GM19468 (cell line): ENCODE measurements at regions not wholly inside any gene's neighbourhood (a gene's known extent, or its start where the extent isn't known, plus 50 kb on each side); places are given as distances from the start of the nearest gene placed in this dataset.

ENCODE experiments used
- ATAC-seq: cut with Tn5 transposase; IDR thresholded peaks from one replicate; pipeline ENCODE4 v1.9.1; 2021; ENCODE audit warnings: mild to moderate bottlenecking, moderate library complexity, moderate number of reproducible peaks; ENCODE audit not compliant: unreplicated experiment; ENCODE audit errors: extremely low read depth

- no peak for ATAC-seq
Measured at GRCh38 chr2:459931-460330, 172.0 kb upstream of the ALKAL2 start.

DNA sequence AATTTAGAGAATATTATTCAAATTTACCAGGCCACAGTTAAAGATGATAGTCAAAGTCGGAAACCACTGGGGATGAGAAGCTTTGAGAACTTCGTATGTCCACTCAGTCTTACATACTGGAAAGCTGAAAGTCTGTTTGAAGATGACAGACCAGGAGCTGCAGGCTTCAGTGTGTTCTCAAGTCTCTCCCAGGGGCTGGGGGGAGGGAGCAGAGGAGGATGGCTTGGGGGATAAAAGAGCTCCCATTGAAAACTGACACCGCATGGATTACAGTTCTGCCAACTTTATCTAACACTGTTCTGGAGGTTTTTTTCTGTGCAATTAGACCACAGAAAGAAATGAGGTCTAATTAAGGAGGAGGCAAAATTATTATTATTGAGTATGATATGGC is 170.5 kb upstream of the ALKAL2 start:
- ATAC-seq = no peak

DNA sequence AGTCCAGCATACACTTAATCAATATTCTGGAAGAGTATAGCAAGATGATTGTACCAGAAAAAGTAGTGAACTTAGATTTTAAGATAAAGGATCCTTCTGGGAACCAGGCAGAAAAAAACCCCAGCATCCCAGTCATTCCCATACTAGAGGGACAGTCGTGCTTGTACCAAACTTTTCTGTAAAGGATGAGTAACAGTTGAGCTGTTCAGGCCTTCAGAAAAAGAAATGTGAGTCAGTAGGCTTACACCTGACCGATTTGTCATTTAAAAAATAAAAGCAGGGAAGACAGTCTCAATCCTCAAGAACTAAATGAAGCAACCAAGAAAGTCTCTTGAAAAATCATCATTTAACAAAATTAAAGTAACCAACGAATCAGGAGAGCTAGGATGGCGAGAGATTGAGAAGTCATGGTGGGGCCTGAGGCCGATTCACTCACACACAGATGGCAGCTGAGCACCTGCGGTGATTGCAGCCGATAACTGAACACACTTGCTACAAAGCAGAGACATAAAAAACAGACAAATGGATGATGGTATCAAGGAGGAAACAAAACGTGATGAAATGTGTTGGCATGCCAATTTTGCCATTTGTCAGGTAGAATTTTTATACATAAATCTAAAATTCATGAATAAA is 170.0 kb upstream of the ALKAL2 start:
- ATAC-seq = no peak

GRCh38 chr2:457262-457661 is 169.4 kb upstream of the ALKAL2 start:
- no peak for ATAC-seq

DNA sequence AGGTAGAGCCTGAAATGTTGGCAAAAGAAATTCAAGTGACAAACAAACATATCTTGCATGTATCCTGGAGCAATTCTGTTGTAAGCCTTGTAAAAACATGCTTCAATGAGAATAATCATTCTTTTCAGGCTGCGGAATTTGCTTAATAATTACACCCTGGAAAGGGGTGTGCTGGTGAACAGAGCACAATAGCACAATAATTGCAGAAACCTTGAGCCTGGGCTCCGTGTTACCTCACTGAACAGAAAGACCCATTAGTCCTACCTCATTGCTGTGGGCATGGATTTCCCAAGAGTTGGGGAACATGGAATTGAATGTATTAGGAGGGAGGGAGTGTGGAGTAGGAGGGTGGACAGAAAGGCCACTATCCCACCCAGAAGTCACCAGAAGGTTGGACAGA is 168.0 kb upstream of the ALKAL2 start:
- ATAC-seq = no peak

DNA sequence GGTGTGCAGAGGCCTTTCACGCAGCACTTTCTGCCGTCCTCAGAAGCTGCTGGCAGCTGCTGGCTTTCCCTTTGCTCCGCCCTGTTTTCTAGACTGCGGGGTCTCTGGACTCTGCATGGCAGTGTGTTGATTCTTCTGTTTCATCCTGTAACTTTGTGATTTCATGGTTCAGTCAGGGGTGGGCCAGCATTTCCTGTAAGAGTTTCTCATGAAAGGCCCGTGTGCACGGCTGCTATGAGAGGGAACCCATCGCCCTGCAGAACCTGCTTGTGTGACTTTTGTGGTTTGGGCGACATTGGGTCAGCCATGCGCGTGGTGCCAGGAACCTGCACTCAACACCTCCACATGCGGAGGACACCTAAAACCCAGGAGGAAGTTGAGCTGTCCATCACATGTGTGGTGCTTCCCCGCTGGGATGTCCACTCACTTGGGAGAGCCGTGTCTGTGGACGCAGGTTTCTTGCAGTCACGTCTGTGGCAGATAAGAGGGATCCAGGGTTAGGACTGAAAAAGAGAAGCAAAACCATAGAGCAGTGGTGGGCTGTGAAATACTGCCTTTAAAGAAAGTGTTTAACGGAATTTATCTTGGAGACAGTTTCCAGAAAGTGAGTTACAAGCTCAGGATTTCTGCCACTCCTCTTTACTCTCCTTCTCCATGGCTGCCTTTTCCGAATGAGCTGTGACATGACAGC is 167.3 kb upstream of the ALKAL2 start:
- ATAC-seq = no peak

DNA sequence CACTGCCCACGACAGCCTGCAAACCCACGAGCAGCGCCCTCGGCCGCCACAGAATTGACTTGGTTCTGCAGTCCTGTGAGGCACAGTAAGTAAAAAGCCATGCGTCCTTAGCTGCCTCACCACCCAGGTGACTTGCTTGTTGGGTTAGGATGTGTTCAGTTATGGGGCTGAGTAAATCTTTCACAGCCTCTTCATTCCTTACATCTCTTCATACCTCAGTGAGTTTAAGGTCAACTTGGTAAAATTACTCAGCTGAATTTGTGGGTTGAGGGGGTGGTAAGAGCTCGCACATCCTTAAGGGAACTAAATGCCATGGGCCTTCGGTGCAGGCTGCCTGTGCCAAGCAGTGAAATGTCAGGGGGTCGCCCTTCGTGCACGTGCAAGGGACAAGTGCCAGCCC is 165.2 kb upstream of the ALKAL2 start:
- no peak for ATAC-seq

- ATAC-seq = no peak
Measured at GRCh38 chr2:451495-451894, 163.6 kb upstream of the ALKAL2 start.

- ATAC-seq = no peak
Measured at GRCh38 chr2:449246-450067, 161.6 kb upstream of the ALKAL2 start.

DNA sequence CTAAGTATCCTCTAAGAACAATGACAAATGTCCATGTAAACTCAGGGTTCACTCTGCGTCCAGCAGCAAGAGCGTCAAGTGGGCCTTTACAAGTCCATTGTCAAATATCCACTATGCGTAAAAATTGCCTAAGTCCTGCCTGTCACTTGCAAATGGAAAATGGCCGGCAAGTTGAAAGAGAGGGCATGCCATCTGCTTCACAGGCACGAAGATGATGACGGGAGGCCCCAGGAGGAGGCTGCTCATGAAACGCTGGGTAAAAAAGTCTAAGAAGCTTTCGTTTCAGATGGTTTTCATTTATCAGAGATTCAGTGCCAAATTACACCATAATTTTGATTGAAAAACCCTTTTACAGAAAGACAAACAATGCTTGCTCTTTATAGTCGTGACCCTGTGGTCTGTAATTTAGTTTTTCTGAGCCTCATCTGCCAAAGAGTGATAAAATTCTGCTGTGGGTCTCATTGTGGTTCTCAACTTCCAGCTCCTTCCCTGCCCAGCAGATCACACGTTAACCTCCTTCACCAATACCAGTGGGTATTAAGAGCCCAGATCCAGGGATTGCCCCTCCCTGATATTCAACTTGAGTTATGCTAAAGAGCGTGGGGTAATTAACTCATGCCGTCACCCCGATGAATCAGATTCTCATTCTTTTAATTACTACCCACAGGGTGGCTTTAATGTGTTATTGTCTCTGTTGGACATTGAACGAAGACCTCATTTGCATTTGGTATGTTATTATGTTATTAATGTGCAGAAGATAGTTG is 160.2 kb upstream of the ALKAL2 start:
- no peak for ATAC-seq

DNA sequence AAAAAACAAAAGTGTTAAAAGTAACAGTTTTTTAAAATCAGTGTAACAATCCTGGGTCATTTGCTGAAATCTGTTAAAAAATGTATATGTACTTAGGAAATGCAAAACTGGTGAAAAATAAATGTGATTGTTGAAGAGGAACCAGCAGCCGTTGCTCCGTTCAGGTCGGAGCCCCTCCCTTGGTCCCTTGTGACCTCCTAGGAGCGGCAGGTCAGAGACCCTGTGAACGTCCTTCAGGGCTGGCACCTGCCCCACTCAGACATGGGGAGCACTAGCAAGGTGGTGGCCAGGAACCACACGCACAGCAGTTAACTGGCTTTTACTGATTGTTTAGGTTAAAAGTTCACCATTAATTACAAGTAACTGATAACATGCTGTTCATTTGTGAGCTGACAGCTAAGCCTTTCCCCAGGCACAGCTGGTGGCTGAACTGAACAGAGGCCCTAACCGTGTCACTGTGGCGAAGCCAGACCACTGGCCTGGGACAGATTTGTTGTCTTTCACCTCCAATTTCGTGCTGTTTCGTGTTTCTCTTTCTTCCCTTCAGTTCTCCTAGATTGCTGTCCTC is 159.2 kb upstream of the ALKAL2 start:
- no peak for ATAC-seq

DNA sequence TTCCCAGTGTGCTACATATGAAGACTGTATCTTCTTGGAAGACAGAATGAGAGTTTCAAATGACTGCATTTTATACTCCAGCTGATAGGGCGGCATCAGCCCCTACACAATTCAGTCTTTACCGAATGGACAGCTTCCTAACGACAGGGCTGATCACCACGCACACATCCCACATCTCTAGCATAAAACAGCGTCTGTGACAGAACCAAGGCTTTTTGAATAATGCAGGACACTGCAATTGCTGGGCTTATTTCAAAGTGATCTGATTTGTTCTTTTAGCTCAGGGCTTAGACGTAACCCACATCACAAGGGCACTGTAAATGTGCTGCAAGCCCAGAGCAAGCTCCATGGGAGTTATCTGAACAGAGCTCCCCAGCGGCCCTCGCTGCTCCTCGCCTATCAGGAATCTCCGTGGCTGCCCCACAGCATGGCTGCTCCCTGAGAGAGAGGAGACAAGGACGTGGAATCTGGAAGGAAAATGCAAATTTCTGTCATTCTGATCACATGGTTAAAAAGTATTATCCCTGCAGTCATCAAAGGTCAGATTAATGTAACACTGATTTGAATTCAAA is 158.5 kb upstream of the ALKAL2 start:
- ATAC-seq = no peak

GRCh38 chr2:445896-446295 is 158.0 kb upstream of the ALKAL2 start:
- no peak for ATAC-seq

DNA sequence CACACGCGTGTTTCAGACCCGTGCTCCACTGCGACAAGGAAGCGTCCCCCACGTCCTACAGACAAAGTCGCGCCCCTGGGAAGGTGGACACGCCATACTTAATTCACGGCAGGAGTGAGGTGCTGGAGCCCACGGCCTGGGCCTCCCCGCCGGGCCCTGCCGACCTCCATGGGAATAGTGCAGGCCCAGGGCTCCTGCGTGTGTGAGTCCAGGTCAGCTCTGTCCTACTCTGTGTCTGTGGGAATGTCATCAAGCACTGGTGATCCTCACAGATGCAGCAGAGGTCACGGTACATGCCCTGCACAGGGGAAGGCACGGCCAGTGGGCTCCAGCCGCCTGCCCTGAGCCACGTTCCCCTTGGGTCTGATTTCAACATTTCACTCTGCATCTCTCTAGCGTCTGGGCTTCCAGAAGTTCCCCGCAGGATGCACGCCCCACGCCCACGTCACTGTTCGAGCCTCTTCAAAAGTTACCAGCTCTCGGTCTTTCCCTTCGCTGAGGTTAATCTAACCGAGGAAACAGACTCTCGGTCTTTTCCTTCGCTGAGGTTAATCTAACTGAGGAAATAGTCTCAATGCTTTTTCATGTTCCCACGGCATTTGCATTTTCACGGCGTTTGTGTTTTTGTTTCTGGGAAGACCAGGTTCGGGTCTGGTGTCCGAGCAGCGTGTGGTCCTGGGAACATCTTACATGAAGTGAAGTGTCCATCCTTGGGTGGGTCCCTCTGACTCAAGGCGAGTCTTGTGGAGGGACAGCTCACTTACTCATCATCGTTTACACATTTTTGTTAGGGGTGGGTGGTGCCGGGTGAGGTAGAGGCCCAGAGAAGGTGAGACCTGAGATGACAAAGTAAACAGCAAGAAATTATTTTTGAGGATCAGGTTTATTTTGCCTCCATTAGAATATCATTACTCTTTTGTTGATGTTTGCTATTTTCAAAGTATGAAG is 157.3 kb upstream of the ALKAL2 start:
- no peak for ATAC-seq

DNA sequence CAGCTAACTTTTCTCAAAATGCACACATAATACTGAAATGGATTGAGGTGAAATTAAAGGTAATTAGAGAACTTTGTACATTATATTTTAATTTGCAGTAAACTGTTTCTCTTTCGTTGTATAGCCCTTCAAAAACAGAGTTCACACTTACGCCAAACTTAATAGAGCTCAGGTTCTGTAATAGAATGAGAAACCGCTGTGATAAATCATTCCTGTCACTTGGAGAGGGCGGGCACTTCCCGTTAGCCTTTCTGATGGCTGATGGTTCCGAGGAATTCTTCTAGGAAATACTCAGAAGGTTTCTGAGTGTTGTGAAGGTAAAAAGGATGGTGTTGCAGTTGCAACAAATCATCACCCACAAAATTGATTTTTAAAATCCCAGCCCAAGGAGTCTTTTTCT is 155.8 kb upstream of the ALKAL2 start:
- no peak for ATAC-seq

- ATAC-seq = no peak
Measured at GRCh38 chr2:443216-443615, 155.3 kb upstream of the ALKAL2 start.

GRCh38 chr2:441258-442022 is 153.5 kb upstream of the ALKAL2 start:
- no peak for ATAC-seq

DNA sequence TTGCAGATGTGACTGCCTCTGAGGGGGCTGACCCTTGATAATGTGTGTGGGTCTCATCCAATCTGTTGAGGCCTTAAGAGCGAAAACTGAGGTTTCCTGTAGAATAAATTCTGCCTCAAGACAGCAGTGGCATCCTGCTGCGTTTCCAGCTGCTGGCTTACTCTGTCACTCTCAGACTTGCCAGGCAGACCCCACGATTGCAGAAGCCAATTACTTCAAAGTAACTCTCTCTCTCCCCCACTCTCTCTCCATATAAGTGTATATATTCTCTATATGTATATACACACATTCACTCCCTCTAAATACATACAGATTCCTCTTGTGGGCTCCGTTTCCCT is 152.5 kb upstream of the ALKAL2 start:
- no peak for ATAC-seq
